ENCODE measurements at regions not wholly inside any gene's neighbourhood (a gene's known extent, or its start where the extent isn't known, plus 50 kb on each side); places are given as distances from the start of the nearest gene placed in this dataset.

DNA sequence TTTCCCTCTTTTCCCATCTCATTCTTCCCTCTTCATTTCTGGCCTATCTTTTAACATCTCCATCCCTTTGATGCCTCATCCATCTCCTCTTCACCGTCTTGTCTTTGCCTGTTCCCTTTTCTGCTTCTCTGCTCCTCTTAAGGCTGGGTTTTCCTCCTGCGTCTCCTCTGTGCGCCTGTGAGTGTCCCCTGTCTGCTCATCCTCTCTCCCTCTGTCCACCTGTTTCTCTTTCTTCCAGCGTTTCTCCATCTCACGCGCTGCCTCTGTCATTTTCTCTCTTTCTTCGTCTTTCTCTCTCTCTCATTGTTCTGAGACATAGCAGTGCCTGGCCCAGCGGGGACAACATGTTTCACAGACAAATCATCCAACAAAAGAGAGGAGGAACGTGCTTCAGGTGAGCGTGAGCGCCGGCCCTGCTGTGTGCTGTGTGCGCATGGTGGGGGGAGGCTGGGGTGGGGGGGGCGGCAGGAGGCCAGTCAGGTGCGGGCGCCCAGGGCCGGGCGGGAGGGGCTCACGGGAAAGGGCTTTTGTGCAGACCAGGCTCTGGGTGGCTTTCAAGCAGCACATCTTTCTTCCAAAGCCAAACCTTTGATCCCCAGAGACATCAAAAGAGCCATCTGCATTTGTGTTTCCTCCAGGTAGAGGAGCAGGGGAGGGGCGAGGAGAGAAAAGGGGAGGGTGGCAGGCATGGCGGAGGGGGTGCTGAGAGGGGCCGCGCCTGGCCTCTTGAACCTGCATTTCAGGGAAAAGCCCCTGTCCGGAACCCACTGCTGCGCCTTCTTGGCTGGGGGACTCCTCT, 121.3 kb downstream of the VEGFA start:
- no peaks in the 10 kb centered on the region for H3K9me3 ChIP-seq (ENCODE audit: control insufficient read depth, low read length)
- DNase-seq = no peak
- H3K36me3 ChIP-seq (ENCODE audit: control insufficient read depth, insufficient read depth, low read length) = no peaks in the 10 kb centered on the region
- H3K4me3 ChIP-seq (ENCODE audit: insufficient read depth, low read depth, low read length, poor library complexity, severe bottlenecking) = no peak overlapping the region
- H3K4me1 ChIP-seq (ENCODE audit: control insufficient read depth, insufficient read depth, low read length, poor library complexity, severe bottlenecking) = no peaks in the 10 kb centered on the region
- no peaks in the 10 kb centered on the region for H3K27me3 ChIP-seq (replicated peaks; ENCODE audit: control insufficient read depth, insufficient read depth, low read length, poor library complexity, severe bottlenecking)
- H3K27ac ChIP-seq (ENCODE audit: insufficient read depth, low read length, poor library complexity, severe bottlenecking) = no peak overlapping the region

DNA sequence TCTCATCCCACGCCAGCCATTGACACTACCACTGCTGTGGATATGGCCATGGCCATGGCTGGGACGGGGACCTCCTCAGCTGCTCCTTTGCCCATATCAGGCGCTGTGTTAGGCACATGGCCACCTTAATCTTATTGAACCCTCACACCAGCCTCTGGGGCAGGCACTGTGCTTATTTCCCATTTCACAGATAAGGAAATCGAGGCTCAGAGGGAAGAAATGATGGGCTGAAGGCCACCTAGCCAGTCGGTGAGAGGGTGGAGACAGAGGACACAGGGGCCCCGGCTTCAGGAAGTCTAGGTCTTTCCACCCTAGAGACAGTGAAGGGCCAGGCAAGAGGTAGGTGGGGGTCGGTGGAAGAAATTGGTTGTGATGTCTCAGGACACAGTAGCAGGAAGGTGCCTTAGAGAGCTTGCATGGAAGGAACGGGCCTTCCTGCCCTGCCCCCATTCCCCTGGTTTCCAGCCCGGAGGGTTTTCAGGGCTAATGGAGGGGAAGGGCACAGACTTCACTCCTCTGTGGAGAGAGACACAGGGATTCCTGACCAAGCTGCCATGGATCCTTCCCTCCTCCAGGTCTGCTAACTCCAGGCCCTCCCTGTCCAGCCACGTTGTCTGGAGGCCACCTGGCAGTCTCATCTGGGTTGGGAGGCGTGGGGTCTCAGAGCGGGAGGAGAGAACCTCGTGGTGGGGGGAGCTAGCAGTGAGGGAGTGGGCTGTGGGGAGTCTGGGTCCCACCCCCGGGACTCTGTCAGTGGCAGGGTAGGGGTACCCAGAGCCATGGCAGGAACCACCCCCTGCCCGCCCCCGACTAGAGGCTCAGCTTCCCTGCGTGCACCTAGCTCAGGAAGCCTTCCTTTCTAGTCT, 120.4 kb downstream of the VEGFA start:
- Histone ChIP-seq H3K4me3 (ENCODE audit: insufficient read depth, low read depth, low read length, poor library complexity, severe bottlenecking) (no peak overlapping the region), H3K27me3 (replicated peaks; ENCODE audit: control insufficient read depth, insufficient read depth, low read length, poor library complexity, severe bottlenecking) (no peaks in the 10 kb centered on the region), H3K36me3 (ENCODE audit: control insufficient read depth, insufficient read depth, low read length) (no peaks in the 10 kb centered on the region), H3K9me3 (ENCODE audit: control insufficient read depth, low read length) (no peaks in the 10 kb centered on the region), H3K27ac (ENCODE audit: insufficient read depth, low read length, poor library complexity, severe bottlenecking) (no peak overlapping the region), H3K4me1 (ENCODE audit: control insufficient read depth, insufficient read depth, low read length, poor library complexity, severe bottlenecking) (no peaks in the 10 kb centered on the region)
- no peak for DNase-seq

GRCh38 chr6:43887906-43888683, 118.1 kb downstream of the VEGFA start:
- no peak overlapping the region for H3K4me3 ChIP-seq (ENCODE audit: insufficient read depth, low read depth, low read length, poor library complexity, severe bottlenecking)
- no peaks in the 10 kb centered on the region for H3K36me3 ChIP-seq (ENCODE audit: control insufficient read depth, insufficient read depth, low read length)
- no peak for DNase-seq
- H3K27ac ChIP-seq (ENCODE audit: insufficient read depth, low read length, poor library complexity, severe bottlenecking) = no peak overlapping the region
- no peaks in the 10 kb centered on the region for H3K27me3 ChIP-seq (replicated peaks; ENCODE audit: control insufficient read depth, insufficient read depth, low read length, poor library complexity, severe bottlenecking)
- H3K4me1 ChIP-seq (ENCODE audit: control insufficient read depth, insufficient read depth, low read length, poor library complexity, severe bottlenecking) = no peaks in the 10 kb centered on the region
- H3K9me3 ChIP-seq (ENCODE audit: control insufficient read depth, low read length) = no peaks in the 10 kb centered on the region

DNA sequence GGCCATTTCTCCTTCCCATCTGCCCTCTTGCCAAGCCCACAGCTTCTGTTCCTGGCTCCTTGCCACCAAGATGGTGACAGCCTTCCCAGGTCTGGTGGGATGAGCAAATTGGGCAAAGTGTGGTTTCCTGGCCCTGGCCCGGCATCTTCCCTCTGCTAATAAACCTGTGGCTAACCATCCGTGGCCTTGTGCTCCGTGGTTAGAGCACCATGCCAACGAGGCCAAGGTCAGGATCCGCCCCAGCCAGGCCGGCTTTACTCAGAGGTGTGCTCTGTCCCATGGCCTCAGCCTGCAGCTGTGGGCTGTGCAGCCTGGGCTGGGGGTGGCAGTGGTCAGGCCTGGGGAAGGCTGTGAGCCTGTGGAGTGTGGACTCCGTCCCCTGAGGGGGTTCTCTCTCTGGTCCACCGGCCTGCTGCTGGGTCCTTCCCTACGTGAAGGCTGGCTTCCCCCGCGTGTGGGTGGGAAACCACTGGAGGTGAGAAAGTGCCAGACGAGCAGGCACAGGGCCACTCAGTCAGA, 117.4 kb downstream of the VEGFA start:
- Histone ChIP-seq H3K4me1 (ENCODE audit: control insufficient read depth, insufficient read depth, low read length, poor library complexity, severe bottlenecking) (no peaks in the 10 kb centered on the region), H3K27me3 (replicated peaks; ENCODE audit: control insufficient read depth, insufficient read depth, low read length, poor library complexity, severe bottlenecking) (no peaks in the 10 kb centered on the region), H3K4me3 (ENCODE audit: insufficient read depth, low read depth, low read length, poor library complexity, severe bottlenecking) (no peak overlapping the region), H3K27ac (ENCODE audit: insufficient read depth, low read length, poor library complexity, severe bottlenecking) (no peak overlapping the region), H3K36me3 (ENCODE audit: control insufficient read depth, insufficient read depth, low read length) (no peaks in the 10 kb centered on the region), H3K9me3 (ENCODE audit: control insufficient read depth, low read length) (no peaks in the 10 kb centered on the region)
- no peak for DNase-seq

DNA sequence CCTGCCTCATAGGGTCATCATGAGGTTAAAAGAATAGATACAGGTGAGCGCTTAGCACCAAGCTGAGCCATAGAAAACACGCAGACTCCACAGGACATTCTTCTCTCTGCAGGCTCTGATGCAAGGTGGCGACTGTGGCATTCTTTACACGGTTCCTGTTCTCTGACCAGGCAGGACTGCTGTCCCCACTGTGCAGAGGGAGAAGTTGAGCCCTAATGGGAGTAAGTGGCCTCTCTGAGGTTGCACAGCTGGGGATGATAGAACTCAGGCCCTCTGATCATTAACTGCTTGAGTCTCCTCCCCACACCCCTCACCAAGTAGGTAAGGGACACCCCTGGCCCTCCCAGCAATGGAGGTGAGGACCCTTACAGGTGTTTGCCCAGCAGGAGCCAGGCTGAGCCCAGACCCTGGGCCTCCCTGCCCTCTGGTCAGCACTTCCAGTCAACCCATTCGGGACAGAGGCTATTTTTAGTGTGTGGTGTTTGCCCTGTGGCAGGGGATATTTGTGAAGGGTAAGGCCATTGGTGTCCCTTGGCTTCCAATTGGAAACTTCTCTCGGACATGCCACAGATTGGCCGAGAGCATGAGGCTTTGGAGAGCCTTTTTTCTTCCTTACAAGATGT, 116.8 kb downstream of the VEGFA start:
- no peaks in the 10 kb centered on the region for H3K36me3 ChIP-seq (ENCODE audit: control insufficient read depth, insufficient read depth, low read length)
- H3K4me1 ChIP-seq (ENCODE audit: control insufficient read depth, insufficient read depth, low read length, poor library complexity, severe bottlenecking) = no peaks in the 10 kb centered on the region
- DNase-seq = no peak
- H3K27me3 ChIP-seq (replicated peaks; ENCODE audit: control insufficient read depth, insufficient read depth, low read length, poor library complexity, severe bottlenecking) = no peaks in the 10 kb centered on the region
- H3K9me3 ChIP-seq (ENCODE audit: control insufficient read depth, low read length) = no peaks in the 10 kb centered on the region
- no peak overlapping the region for H3K4me3 ChIP-seq (ENCODE audit: insufficient read depth, low read depth, low read length, poor library complexity, severe bottlenecking)
- H3K27ac ChIP-seq (ENCODE audit: insufficient read depth, low read length, poor library complexity, severe bottlenecking) = no peak overlapping the region

- Histone ChIP-seq H3K4me3 (ENCODE audit: insufficient read depth, low read depth, low read length, poor library complexity, severe bottlenecking) (no peak overlapping the region), H3K4me1 (ENCODE audit: control insufficient read depth, insufficient read depth, low read length, poor library complexity, severe bottlenecking) (no peaks in the 10 kb centered on the region), H3K9me3 (ENCODE audit: control insufficient read depth, low read length) (no peaks in the 10 kb centered on the region), H3K27me3 (replicated peaks; ENCODE audit: control insufficient read depth, insufficient read depth, low read length, poor library complexity, severe bottlenecking) (no peaks in the 10 kb centered on the region), H3K27ac (ENCODE audit: insufficient read depth, low read length, poor library complexity, severe bottlenecking) (no peak overlapping the region), H3K36me3 (ENCODE audit: control insufficient read depth, insufficient read depth, low read length) (no peaks in the 10 kb centered on the region)
- DNase-seq = no peak
Observed at GRCh38 chr6:43886067-43886461, 116.1 kb downstream of the VEGFA start.

- no peak for DNase-seq
- Histone ChIP-seq H3K27ac (ENCODE audit: insufficient read depth, low read length, poor library complexity, severe bottlenecking) (no peak overlapping the region), H3K27me3 (replicated peaks; ENCODE audit: control insufficient read depth, insufficient read depth, low read length, poor library complexity, severe bottlenecking) (no peaks in the 10 kb centered on the region)
Observed at GRCh38 chr6:43885399-43886066, 115.5 kb downstream of the VEGFA start.

DNA sequence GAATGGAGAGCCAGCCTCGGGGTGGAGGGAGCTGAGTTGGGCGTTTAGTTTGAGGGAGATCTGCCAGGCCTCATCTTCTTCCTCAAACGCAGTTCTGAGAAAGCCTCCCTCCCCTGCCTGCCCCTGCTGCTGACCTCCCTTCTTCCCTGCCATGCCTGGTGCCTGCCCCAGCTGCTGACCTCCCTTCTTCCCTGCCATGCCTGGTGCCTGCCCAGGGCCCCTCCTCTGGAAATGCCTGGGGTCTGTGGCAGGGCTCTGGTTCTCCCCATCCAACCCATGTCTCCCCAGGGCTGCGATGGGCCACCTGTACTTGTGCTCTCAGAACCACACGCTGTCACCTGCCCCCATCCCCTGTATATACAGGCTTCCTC, 114.6 kb downstream of the VEGFA start:
- no peak overlapping the region for H3K27ac ChIP-seq (ENCODE audit: insufficient read depth, low read length, poor library complexity, severe bottlenecking)
- no peaks in the 10 kb centered on the region for H3K36me3 ChIP-seq (ENCODE audit: control insufficient read depth, insufficient read depth, low read length)
- no peak for DNase-seq
- no peak overlapping the region for H3K4me3 ChIP-seq (ENCODE audit: insufficient read depth, low read depth, low read length, poor library complexity, severe bottlenecking)
- H3K4me1 ChIP-seq (ENCODE audit: control insufficient read depth, insufficient read depth, low read length, poor library complexity, severe bottlenecking) = no peaks in the 10 kb centered on the region
- H3K27me3 ChIP-seq (replicated peaks; ENCODE audit: control insufficient read depth, insufficient read depth, low read length, poor library complexity, severe bottlenecking) = no peaks in the 10 kb centered on the region
- no peaks in the 10 kb centered on the region for H3K9me3 ChIP-seq (ENCODE audit: control insufficient read depth, low read length)

More at GRCh38 chr6:43885399-43886066, 115.5 kb downstream of the VEGFA start:
- no peaks in the 10 kb centered on the region for H3K36me3 ChIP-seq (ENCODE audit: control insufficient read depth, insufficient read depth, low read length)
- H3K9me3 ChIP-seq (ENCODE audit: control insufficient read depth, low read length) = no peaks in the 10 kb centered on the region
- no peak overlapping the region for H3K4me3 ChIP-seq (ENCODE audit: insufficient read depth, low read depth, low read length, poor library complexity, severe bottlenecking)
- H3K4me1 ChIP-seq (ENCODE audit: control insufficient read depth, insufficient read depth, low read length, poor library complexity, severe bottlenecking) = no peaks in the 10 kb centered on the region

Measured in effector memory CD4-positive, alpha-beta T cell (primary cell).